HG03354 (cell line): ENCODE measurements at regions not wholly inside any gene's neighbourhood (a gene's known extent, or its start where the extent isn't known, plus 50 kb on each side); places are given as distances from the start of the nearest gene placed in this dataset.
"Not testable (repeated sequence)": the region's sequence is repeated elsewhere in the genome, so short reads cannot be mapped to it uniquely, and the experiment has no call there.

Source experiments
- ATAC-seq: cut with Tn5 transposase; IDR thresholded peaks from one replicate; pipeline ENCODE4 v1.9.1; 2021; ENCODE audit warnings: mild to moderate bottlenecking; ENCODE audit not compliant: unreplicated experiment, poor library complexity, severe bottlenecking

- no peak for ATAC-seq
These were observed 1473.7 kb downstream of the OTOL1 start for GRCh38 chr3:162970292-162970691.

GRCh38 chr3:162971715-162972114 is 1475.1 kb downstream of the OTOL1 start:
- no peak for ATAC-seq

GRCh38 chr3:162973428-162973917 is 1476.9 kb downstream of the OTOL1 start:
- ATAC-seq, result no peak

GRCh38 chr3:162978136-162978535 is 1481.5 kb downstream of the OTOL1 start:
- no peak for ATAC-seq

- ATAC-seq, result no peak
These were observed 1488.1 kb downstream of the OTOL1 start for GRCh38 chr3:162984746-162985145.

GRCh38 chr3:162987085-162987794 is 1490.6 kb downstream of the OTOL1 start:
- not testable (repeated sequence) for ATAC-seq

GRCh38 chr3:162992741-162993140 is 1496.1 kb downstream of the OTOL1 start:
- no peak for ATAC-seq

GRCh38 chr3:162994165-162994564 is 1497.6 kb downstream of the OTOL1 start:
- ATAC-seq, result no peak

GRCh38 chr3:162996368-162996767 is 1499.8 kb downstream of the OTOL1 start:
- no peak for ATAC-seq

- ATAC-seq, result no peak
These were observed 1501.6 kb downstream of the OTOL1 start for GRCh38 chr3:162998205-162998604.

- no peak for ATAC-seq
These were observed 1515.0 kb downstream of the OTOL1 start for GRCh38 chr3:163011596-163011995.

- no peak for ATAC-seq
These were observed 1519.6 kb downstream of the OTOL1 start for GRCh38 chr3:163016251-163016650.

GRCh38 chr3:163018067-163018466 is 1521.5 kb downstream of the OTOL1 start:
- no peak for ATAC-seq

GRCh38 chr3:163018664-163019063 is 1522.1 kb downstream of the OTOL1 start:
- ATAC-seq, result no peak

- ATAC-seq, result no peak
These were observed 1522.7 kb downstream of the OTOL1 start for GRCh38 chr3:163019260-163019659.

GRCh38 chr3:163033652-163034051 is 1537.0 kb downstream of the OTOL1 start:
- ATAC-seq, result no peak

GRCh38 chr3:163039636-163040035 is 1543.0 kb downstream of the OTOL1 start:
- no peak for ATAC-seq

- ATAC-seq, result no peak
These were observed 1546.5 kb downstream of the OTOL1 start for GRCh38 chr3:163043074-163043473.

GRCh38 chr3:163045945-163046344 is 1549.3 kb downstream of the OTOL1 start:
- no peak for ATAC-seq

GRCh38 chr3:163048881-163049280 is 1552.3 kb downstream of the OTOL1 start:
- ATAC-seq, result no peak

GRCh38 chr3:163056874-163057497 is 1560.4 kb downstream of the OTOL1 start:
- ATAC-seq, result peak; percentile 56
